Mesendoderm (in vitro differentiated cells): ENCODE measurements at regions not wholly inside any gene's neighbourhood (a gene's known extent, or its start where the extent isn't known, plus 50 kb on each side); places are given as distances from the start of the nearest gene placed in this dataset.

Experiments
- DNase-seq: peaks from one replicate; pipeline ENCODE4 v3.0.0; 2013
- H2AK5ac ChIP-seq: 2 replicates; pipeline ENCODE4 v1.6.1; 2013; ENCODE audit warnings: low read length, inconsistent platforms
- H2BK120ac ChIP-seq: 2 replicates; pipeline ENCODE4 v1.6.1; 2013; ENCODE audit warnings: low read depth, mild to moderate bottlenecking, low read length, moderate library complexity, mixed read lengths
- H2BK15ac ChIP-seq: replicated peaks from 2 replicates; pipeline ENCODE4 v1.6.1; 2013; ENCODE audit warnings: low read depth, mild to moderate bottlenecking, moderate library complexity
- H2BK5ac ChIP-seq: 2 replicates; pipeline ENCODE4 v1.6.1; 2013; ENCODE audit warnings: low read length, inconsistent platforms
- H3K18ac ChIP-seq: 2 replicates; pipeline ENCODE4 v1.6.1; 2013; ENCODE audit warnings: mild to moderate bottlenecking, low read length, mixed read lengths
- H3K23ac ChIP-seq: one replicate; pipeline ENCODE4 v1.6.1; 2013; ENCODE audit warnings: low read length
- H3K27ac ChIP-seq: 2 replicates; pipeline ENCODE4 v1.5.1; 2013; ENCODE audit warnings: low read depth, mild to moderate bottlenecking, inconsistent platforms, low read length, moderate library complexity
- H3K27me3 ChIP-seq: 2 replicates; pipeline ENCODE4 v1.6.1; 2013; ENCODE audit warnings: low read length, control low read depth, mild to moderate bottlenecking, inconsistent platforms; ENCODE audit not compliant: insufficient read depth, poor library complexity
- H3K36me3 ChIP-seq: 2 replicates; pipeline ENCODE4 v1.6.1; 2013; ENCODE audit warnings: low read length, inconsistent platforms; ENCODE audit not compliant: control insufficient read depth, insufficient read depth
- H3K4ac ChIP-seq: one replicate; pipeline ENCODE4 v1.6.1; 2013; ENCODE audit warnings: low read depth, mild to moderate bottlenecking, low read length, moderate library complexity
- H3K4me1 ChIP-seq: 2 replicates; pipeline ENCODE4 v1.6.1; 2013; ENCODE audit warnings: low read depth, low read length, inconsistent platforms; ENCODE audit not compliant: control insufficient read depth
- H3K4me2 ChIP-seq: 2 replicates; pipeline ENCODE4 v1.6.1; 2013; ENCODE audit warnings: low read length
- H3K4me3 ChIP-seq: 2 replicates; pipeline ENCODE4 v1.5.1; 2013; ENCODE audit warnings: mild to moderate bottlenecking, low read length
- H3K56ac ChIP-seq: one replicate; pipeline ENCODE4 v1.6.1; 2013; ENCODE audit warnings: low read length
- H3K79me1 ChIP-seq: 2 replicates; pipeline ENCODE4 v1.6.1; 2013; ENCODE audit warnings: low read length, inconsistent platforms
- H3K79me2 ChIP-seq: 2 replicates; pipeline ENCODE4 v1.6.1; 2013; ENCODE audit warnings: mild to moderate bottlenecking, low read length; ENCODE audit not compliant: control insufficient read depth, insufficient read depth
- H3K9ac ChIP-seq: 2 replicates; pipeline ENCODE4 v1.6.1; 2013; ENCODE audit warnings: low read length, inconsistent platforms
- H4K5ac ChIP-seq: one replicate; pipeline ENCODE4 v1.6.1; 2013; ENCODE audit warnings: low read length
- H4K8ac ChIP-seq: one replicate; pipeline ENCODE4 v1.6.1; 2013; ENCODE audit warnings: low read depth, mild to moderate bottlenecking, control low read depth, low read length, moderate library complexity
- WGBS: extraction: QIAGEN DNeasy Blood & Tissue Kit; methylation state at CpG from one replicate; pipeline ENCODE4 v1.1.7; 2013; ENCODE audit warnings: low lambda C conversion rate, missing lambda C conversion rate; ENCODE audit not compliant: insufficient coverage; ENCODE audit errors: extremely low coverage; 5-methylcytosine and 5-hydroxymethylcytosine counted together

- no peak overlapping the region for H2BK120ac ChIP-seq
- H3K36me3 ChIP-seq, result no peaks in the 10 kb centered on the region
- H3K27me3 ChIP-seq, result no peaks in the 10 kb centered on the region
- no peak for DNase-seq
- no peaks in the 10 kb centered on the region for H3K79me2 ChIP-seq
- no peak overlapping the region for H4K5ac ChIP-seq
- H2AK5ac ChIP-seq, result no peak overlapping the region
- WGBS, result no CpG with 5 or more reads among the region's 6 CpGs
- H3K56ac ChIP-seq, result no peak overlapping the region
- H3K4me3 ChIP-seq, result no peak overlapping the region
- no peak overlapping the region for H3K27ac ChIP-seq
- no peak overlapping the region for H3K23ac ChIP-seq
- no peak overlapping the region for H3K18ac ChIP-seq
- no peak overlapping the region for H4K8ac ChIP-seq
- H3K79me1 ChIP-seq, result no peaks in the 10 kb centered on the region
- H2BK15ac ChIP-seq, result no peak overlapping the region
- no peaks in the 10 kb centered on the region for H3K4me1 ChIP-seq
- no peak overlapping the region for H3K4me2 ChIP-seq
- H3K9ac ChIP-seq, result no peak overlapping the region
- H2BK5ac ChIP-seq, result no peak overlapping the region
- no peak overlapping the region for H3K4ac ChIP-seq
Measured at GRCh38 chr20:55567826-55568225, 437.5 kb downstream of the CBLN4 start.

GRCh38 chr20:55565096-55565773, 440.1 kb downstream of the CBLN4 start:
- Histone ChIP-seq H4K5ac (no peak overlapping the region), H3K4me1 (no peaks in the 10 kb centered on the region), H3K36me3 (no peaks in the 10 kb centered on the region), H3K4ac (no peak overlapping the region), H3K18ac (no peak overlapping the region), H3K56ac (no peak overlapping the region), H4K8ac (no peak overlapping the region), H2BK5ac (no peak overlapping the region), H3K79me2 (no peaks in the 10 kb centered on the region), H2AK5ac (no peak overlapping the region), H3K27me3 (no peaks in the 10 kb centered on the region), H2BK15ac (no peak overlapping the region), H3K4me3 (no peak overlapping the region), H3K9ac (no peak overlapping the region), H3K4me2 (no peak overlapping the region), H3K79me1 (no peaks in the 10 kb centered on the region), H3K27ac (no peak overlapping the region), H2BK120ac (no peak overlapping the region), H3K23ac (no peak overlapping the region)
- no CpG with 5 or more reads among the region's 5 CpGs for WGBS
- DNase-seq, result no peak

GRCh38 chr20:55561259-55561658, 444.1 kb downstream of the CBLN4 start:
- Histone ChIP-seq H3K27me3 (no peaks in the 10 kb centered on the region), H3K4me1 (no peaks in the 10 kb centered on the region), H2BK120ac (no peak overlapping the region), H3K23ac (no peak overlapping the region), H3K18ac (no peak overlapping the region), H2BK5ac (no peak overlapping the region), H3K4me2 (no peak overlapping the region), H2BK15ac (no peak overlapping the region), H4K5ac (no peak overlapping the region), H3K4ac (no peak overlapping the region), H2AK5ac (no peak overlapping the region), H3K4me3 (no peak overlapping the region), H3K36me3 (no peaks in the 10 kb centered on the region), H3K56ac (no peak overlapping the region), H3K9ac (no peak overlapping the region), H3K79me2 (no peaks in the 10 kb centered on the region), H3K27ac (no peak overlapping the region), H4K8ac (no peak overlapping the region), H3K79me1 (no peaks in the 10 kb centered on the region)
- WGBS, result no CpG with 5 or more reads among the region's 3 CpGs
- DNase-seq, result no peak

- WGBS, result no CpG with 5 or more reads among the region's 2 CpGs
- Histone ChIP-seq H3K79me1 (no peaks in the 10 kb centered on the region), H4K8ac (no peak overlapping the region), H3K79me2 (no peaks in the 10 kb centered on the region), H3K4me3 (no peak overlapping the region), H3K27me3 (no peaks in the 10 kb centered on the region), H3K9ac (no peak overlapping the region), H2AK5ac (no peak overlapping the region), H3K23ac (no peak overlapping the region), H2BK15ac (no peak overlapping the region), H3K4me1 (no peaks in the 10 kb centered on the region), H3K4me2 (no peak overlapping the region), H3K56ac (no peak overlapping the region), H3K27ac (no peak overlapping the region), H4K5ac (no peak overlapping the region), H3K18ac (no peak overlapping the region), H2BK5ac (no peak overlapping the region), H3K4ac (no peak overlapping the region), H2BK120ac (no peak overlapping the region), H3K36me3 (no peaks in the 10 kb centered on the region)
- DNase-seq, result no peak
Measured at GRCh38 chr20:55557191-55557590, 448.1 kb downstream of the CBLN4 start.

- DNase-seq, result no peak
- Histone ChIP-seq H3K27ac (no peak overlapping the region), H3K4me2 (no peak overlapping the region), H3K18ac (no peak overlapping the region), H3K79me1 (no peaks in the 10 kb centered on the region), H3K4me3 (no peak overlapping the region), H2AK5ac (no peak overlapping the region), H3K4ac (no peak overlapping the region), H2BK15ac (no peak overlapping the region), H2BK5ac (no peak overlapping the region), H3K36me3 (no peaks in the 10 kb centered on the region), H3K56ac (no peak overlapping the region), H4K5ac (no peak overlapping the region), H3K79me2 (no peaks in the 10 kb centered on the region), H3K9ac (no peak overlapping the region), H3K23ac (no peak overlapping the region), H3K27me3 (no peaks in the 10 kb centered on the region), H2BK120ac (no peak overlapping the region), H4K8ac (no peak overlapping the region), H3K4me1 (no peaks in the 10 kb centered on the region)
- WGBS, result no CpG with 5 or more reads among the region's 5 CpGs
Measured at GRCh38 chr20:55555075-55555650, 450.2 kb downstream of the CBLN4 start.

GRCh38 chr20:55544638-55545037, 460.7 kb downstream of the CBLN4 start:
- Histone ChIP-seq H2BK15ac (no peak overlapping the region), H4K8ac (no peak overlapping the region), H3K18ac (no peak overlapping the region), H4K5ac (no peak overlapping the region), H3K27me3 (no peaks in the 10 kb centered on the region), H3K4me3 (no peak overlapping the region), H3K27ac (no peak overlapping the region), H3K79me2 (no peaks in the 10 kb centered on the region), H3K23ac (no peak overlapping the region), H3K79me1 (no peaks in the 10 kb centered on the region), H2BK5ac (no peak overlapping the region), H3K9ac (no peak overlapping the region), H2AK5ac (no peak overlapping the region), H3K4me1 (no peaks in the 10 kb centered on the region), H3K4me2 (no peak overlapping the region), H2BK120ac (no peak overlapping the region), H3K56ac (no peak overlapping the region), H3K4ac (no peak overlapping the region), H3K36me3 (no peaks in the 10 kb centered on the region)
- no CpG with 5 or more reads among the region's 4 CpGs for WGBS
- no peak for DNase-seq
